Calu3 (cell line): ENCODE measurements at regions not wholly inside any gene's neighbourhood (a gene's known extent, or its start where the extent isn't known, plus 50 kb on each side); places are given as distances from the start of the nearest gene placed in this dataset.
A peak's percentile ranks its signal among the peaks of the same experiment; 100 is the strongest.

ENCODE experiments used
- BruUV-seq: library from RNA; stranded (reverse); fragments of 400-500 nt; replicated peaks from 2 replicates; lab custom pipeline; 2021; lab: Mats Ljungman, UMichigan
- CTCF ChIA-PET: fragments of 300-600 bp; sonication (Branson Sonifier 250); formaldehyde crosslinking; loops from one replicate; lab custom pipeline; 2022; ENCODE audit warnings: antibody characterized with exemption; lab: Charles Lee
- DNase-seq: peaks from one replicate; pipeline ENCODE4 v3.0.0; 2022
- H3K27ac Mint-ChIP-seq: one replicate; pipeline ENCODE4 v1.8.0; 2022; ENCODE audit warnings: mixed read lengths; ENCODE audit not compliant: unreplicated experiment
- H3K27me3 Mint-ChIP-seq: one replicate; pipeline ENCODE4 v1.8.0; 2022; ENCODE audit warnings: mixed read lengths; ENCODE audit not compliant: unreplicated experiment
- H3K36me3 Mint-ChIP-seq: one replicate; pipeline ENCODE4 v1.8.0; 2022; ENCODE audit warnings: mild to moderate bottlenecking, moderate library complexity, mixed read lengths; ENCODE audit not compliant: insufficient read depth, unreplicated experiment
- H3K4me1 Mint-ChIP-seq: one replicate; pipeline ENCODE4 v1.8.0; 2022; ENCODE audit warnings: mild to moderate bottlenecking, low read depth, mixed read lengths; ENCODE audit not compliant: unreplicated experiment
- H3K4me3 Mint-ChIP-seq: one replicate; pipeline ENCODE4 v1.8.0; 2022; ENCODE audit warnings: mild to moderate bottlenecking, low read depth, moderate library complexity, mixed read lengths; ENCODE audit not compliant: unreplicated experiment
- H3K9me3 Mint-ChIP-seq: one replicate; pipeline ENCODE4 v1.8.0; 2022; ENCODE audit warnings: low read depth, mixed read lengths; ENCODE audit not compliant: unreplicated experiment
- CTCF ChIP-seq: fragments of 200-600 bp; IDR thresholded peaks from one replicate; pipeline ENCODE4 v1.8.0; 2022; ENCODE audit warnings: antibody characterized with exemption; ENCODE audit not compliant: unreplicated experiment
- intact Hi-C: fragments of 100-400 bp; cut with micrococcal nuclease; formaldehyde crosslinking; loops from one replicate; pipeline ENCODE4 v1.10.0; 2022; ENCODE audit not compliant: unreplicated experiment

DNA sequence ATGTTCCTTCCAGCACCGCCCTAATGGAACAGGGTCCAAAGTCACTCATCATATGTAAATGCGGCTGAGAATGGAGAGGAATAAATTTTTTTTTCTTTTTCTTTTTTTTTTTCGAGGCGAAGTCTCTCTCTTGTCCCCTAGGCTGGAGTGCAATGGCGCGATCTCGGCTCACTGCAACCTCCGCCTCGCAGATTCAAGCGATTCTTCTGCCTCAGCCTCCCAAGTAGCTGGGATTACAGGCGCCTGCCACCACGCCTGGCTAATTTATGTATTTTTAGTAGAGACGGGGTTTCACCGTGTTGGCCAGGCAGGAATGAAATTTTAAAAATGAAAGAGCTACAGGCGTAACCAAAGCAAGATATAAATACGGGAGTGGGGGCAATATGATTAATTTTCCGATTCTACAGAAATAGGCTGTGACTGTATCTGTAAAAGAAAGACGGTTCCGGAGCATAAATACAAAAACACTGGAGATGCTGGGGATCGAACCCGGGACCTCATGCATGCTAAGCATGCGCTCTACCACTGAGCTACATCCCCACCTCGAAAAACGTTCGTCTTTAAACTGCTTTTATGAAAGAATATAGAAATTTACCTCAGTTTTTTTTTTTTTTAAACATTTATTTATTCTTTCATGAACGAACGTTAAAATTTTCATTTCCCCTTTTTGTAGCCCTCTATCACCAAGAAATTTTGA lies 132.2 kb downstream of the GPX5 start:
- DNase-seq = peak; percentile 74
- Mint-ChIP-seq H3K36me3 (peaks cover 25% of the 10 kb centered on the region), H3K27ac (peak overlapping the region; percentile 95), H3K4me1 (peaks cover 15% of the 10 kb centered on the region), H3K27me3 (peaks cover 19% of the 10 kb centered on the region), H3K9me3 (no peaks in the 10 kb centered on the region), H3K4me3 (peak overlapping the region; percentile 94)
- intact Hi-C loops = loop anchor here (1.0 kb wide), 1 partner anchor 10 kb away; no protein-coding TSS in a partner anchor
- CTCF ChIA-PET = interaction anchor here (0.7 to 1.1 kb wide), 7 partner anchors 25 to 649 kb away, joined by 3 to 6 read pairs (median 3); a partner anchor contains a TSS
- BruUV-seq = no TSS peak
- TF ChIP-seq CTCF = no peak

DNA sequence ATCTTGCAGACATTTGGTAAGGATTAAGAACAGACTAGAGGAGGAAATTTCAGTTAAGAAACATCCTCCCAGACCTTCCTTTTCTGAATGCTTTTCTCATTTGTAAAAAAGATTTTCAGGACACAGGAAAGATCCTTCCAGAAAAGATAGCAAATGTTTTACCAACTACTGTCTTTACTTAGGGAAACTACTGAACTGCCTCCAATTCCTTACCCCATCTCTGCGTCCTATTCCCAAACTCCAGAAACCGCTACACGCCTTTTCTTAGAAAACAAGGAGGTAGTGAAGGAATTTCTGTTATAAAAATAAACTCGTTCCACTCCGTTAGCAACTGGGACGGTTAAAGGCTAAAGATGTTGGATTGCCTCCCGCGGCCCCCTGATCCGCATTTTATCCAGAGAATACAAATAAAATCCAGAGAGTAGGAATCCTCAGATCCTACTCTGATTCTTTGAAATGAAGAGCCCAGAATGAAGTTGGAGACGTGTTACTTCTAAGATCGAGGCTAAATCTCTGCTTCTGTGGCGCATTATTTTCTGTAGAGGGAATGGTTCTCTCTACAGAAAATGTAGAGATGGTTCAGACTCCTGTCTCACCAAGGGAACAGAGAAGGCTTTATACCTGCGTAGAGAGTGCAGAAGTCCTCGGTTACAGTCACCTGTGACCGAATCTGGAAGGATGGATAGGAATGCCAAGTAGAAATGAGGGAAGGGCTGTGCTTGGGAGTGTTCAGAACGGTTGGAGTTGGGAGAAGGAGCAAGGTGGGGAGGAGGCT lies 133.0 kb downstream of the GPX5 start:
- CTCF ChIA-PET = interaction anchor here (0.5 to 1.1 kb wide), 7 partner anchors 25 to 649 kb away, joined by 3 to 6 read pairs (median 3); a partner anchor contains a TSS
- H3K4me3 Mint-ChIP-seq = peak overlapping the region; percentile 94
- no peak for TF ChIP-seq CTCF
- BruUV-seq = no TSS peak
- peak overlapping the region; percentile 95 for H3K27ac Mint-ChIP-seq
- H3K4me1 Mint-ChIP-seq = peaks cover 15% of the 10 kb centered on the region
- H3K27me3 Mint-ChIP-seq = peaks cover 19% of the 10 kb centered on the region
- no peaks in the 10 kb centered on the region for H3K9me3 Mint-ChIP-seq
- intact Hi-C loops = loop anchor here (1.0 kb wide), 1 partner anchor 10 kb away; no protein-coding TSS in a partner anchor
- H3K36me3 Mint-ChIP-seq = peaks cover 25% of the 10 kb centered on the region
- DNase-seq = no peak

GRCh38 chr6:28659250-28659566 lies 133.5 kb downstream of the GPX5 start:
- intact Hi-C loops = no loop called here
- H3K27ac Mint-ChIP-seq = peak overlapping the region; percentile 95
- no TSS peak for BruUV-seq
- no peaks in the 10 kb centered on the region for H3K9me3 Mint-ChIP-seq
- DNase-seq = no peak
- H3K27me3 Mint-ChIP-seq = peaks cover 19% of the 10 kb centered on the region
- peak overlapping the region; percentile 94 for H3K4me3 Mint-ChIP-seq
- peaks cover 15% of the 10 kb centered on the region for H3K4me1 Mint-ChIP-seq
- peaks cover 25% of the 10 kb centered on the region for H3K36me3 Mint-ChIP-seq
- CTCF ChIA-PET = interaction anchor here (0.5 kb wide), 1 partner anchor 182 kb away, joined by 3 read pairs; no protein-coding TSS in a partner anchor
- no peak for TF ChIP-seq CTCF

DNA sequence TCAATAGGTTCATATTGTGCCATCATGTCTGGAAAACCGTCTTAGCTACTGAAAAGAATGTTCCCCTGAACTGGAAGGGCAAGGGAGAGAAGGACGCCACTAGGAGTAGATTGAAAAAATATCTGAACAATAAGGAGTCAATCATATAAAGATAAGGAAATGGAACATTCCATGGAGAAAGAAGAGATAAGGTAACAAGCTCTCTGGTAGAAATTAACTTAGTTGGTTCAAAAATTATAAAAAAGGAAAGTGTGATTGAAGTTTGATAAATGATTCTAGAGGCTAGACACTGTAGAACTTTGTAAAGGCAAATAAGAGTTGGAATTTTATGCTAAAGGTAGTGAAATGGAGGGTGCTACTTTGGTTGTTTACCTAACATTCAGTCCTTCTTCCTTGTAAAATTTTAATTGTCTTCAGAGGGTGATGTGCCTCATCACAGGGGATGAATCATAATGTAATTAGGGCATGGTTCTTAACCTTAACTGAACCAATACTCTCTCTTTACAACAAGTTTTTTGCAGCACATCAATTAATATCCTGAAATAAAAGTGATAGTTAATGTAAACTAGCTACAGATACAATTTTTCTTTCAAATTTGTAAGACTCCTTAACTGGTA lies 135.5 kb downstream of the GPX5 start:
- peaks cover 15% of the 10 kb centered on the region for H3K4me1 Mint-ChIP-seq
- no peak for TF ChIP-seq CTCF
- DNase-seq = no peak
- H3K27ac Mint-ChIP-seq = no peak overlapping the region
- CTCF ChIA-PET = no interaction called here
- peaks cover 14% of the 10 kb centered on the region for H3K27me3 Mint-ChIP-seq
- BruUV-seq = no TSS peak
- H3K9me3 Mint-ChIP-seq = no peaks in the 10 kb centered on the region
- H3K4me3 Mint-ChIP-seq = no peak overlapping the region
- intact Hi-C loops = no loop called here
- H3K36me3 Mint-ChIP-seq = peaks cover 25% of the 10 kb centered on the region
